Activated CD8-positive, alpha-beta memory T cell treated with anti-CD3 and anti-CD28 coated beads for 24 hours (primary cell): ENCODE measurements at regions not wholly inside any gene's neighbourhood (a gene's known extent, or its start where the extent isn't known, plus 50 kb on each side); places are given as distances from the start of the nearest gene placed in this dataset.

Experiments used
- DNase-seq: peaks from one replicate; pipeline ENCODE4 v3.0.0-alpha.2; 2020

GRCh38 chr2:67783026-67783425 lies 279.8 kb downstream of the C1D start:
- no peak for DNase-seq

DNA sequence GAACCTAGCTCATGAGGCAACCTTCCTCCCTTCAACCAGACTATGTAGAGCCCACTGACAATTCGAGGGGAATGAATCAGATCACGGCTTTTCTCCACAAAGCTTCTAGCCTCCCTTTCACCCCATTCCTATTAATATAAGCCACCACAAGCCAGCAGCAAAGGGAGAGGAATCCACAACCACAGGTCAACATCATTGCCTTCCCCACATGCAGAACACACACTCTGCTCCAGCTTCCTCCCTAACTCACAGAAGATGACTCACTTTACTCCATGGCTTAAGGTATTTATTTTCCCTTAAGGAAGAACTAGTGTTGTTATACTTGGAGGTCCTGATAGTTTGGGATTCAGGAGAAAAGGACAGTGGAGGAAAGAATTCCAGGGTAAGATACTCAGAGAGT lies 272.2 kb downstream of the C1D start:
- DNase-seq, result no peak

DNA sequence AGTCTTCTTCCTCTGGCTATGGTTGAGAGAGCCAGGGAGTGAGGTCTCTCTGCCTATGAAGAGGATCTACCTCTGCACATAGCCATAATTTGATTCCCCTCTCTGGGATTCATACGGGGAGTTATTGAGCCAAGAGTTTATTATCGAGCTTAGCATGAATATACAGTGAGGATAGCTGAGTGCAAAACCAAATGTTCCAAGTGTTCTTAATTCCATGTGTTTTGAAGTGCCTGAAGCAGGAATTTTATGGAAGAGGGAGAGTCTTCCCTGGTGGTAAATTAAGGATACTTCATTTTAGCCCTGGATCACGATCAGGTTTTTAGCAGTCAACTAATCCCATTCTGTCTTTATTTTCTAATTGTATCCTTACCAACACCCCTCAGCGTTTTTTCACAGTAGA lies 270.6 kb downstream of the C1D start:
- no peak for DNase-seq

GRCh38 chr2:67792681-67793091 lies 270.1 kb downstream of the C1D start:
- no peak for DNase-seq

DNA sequence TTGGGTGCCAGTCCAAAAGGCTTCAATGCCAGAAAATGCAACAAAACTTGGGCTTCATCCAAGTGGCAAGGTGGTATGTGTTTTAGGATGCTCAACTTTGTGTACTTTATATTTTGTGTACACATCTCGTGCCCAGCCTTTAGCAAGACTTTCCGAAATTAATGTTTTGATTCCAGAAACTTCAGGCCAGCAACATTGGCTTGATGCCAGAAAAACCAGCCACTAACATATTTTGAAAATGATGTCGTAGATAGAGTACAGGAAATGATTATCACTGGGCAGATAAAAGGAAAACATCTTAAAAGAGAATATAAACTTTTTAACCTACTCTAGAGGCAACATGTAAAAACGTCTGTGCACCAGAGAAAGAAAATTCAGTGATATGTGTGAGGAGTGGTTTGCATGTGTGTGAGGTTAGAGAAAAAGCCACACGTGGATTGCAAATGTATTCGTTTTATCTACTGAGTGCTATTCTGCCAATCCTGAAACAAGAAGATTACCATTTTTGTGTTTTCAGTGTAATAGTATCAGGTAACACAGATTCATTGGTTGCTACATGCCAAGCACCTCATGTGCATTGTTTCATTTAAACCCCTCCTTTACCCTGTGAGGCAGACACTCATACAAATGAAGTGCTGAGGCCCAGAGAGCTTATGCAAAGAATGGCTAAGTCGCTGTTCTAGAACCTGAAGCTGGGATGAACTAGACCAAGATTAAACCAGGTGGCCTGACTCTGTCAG lies 264.8 kb downstream of the C1D start:
- no peak for DNase-seq

GRCh38 chr2:67798541-67799160 lies 264.2 kb downstream of the C1D start:
- no peak for DNase-seq

GRCh38 chr2:67799886-67800285 lies 262.9 kb downstream of the C1D start:
- DNase-seq, result no peak

DNA sequence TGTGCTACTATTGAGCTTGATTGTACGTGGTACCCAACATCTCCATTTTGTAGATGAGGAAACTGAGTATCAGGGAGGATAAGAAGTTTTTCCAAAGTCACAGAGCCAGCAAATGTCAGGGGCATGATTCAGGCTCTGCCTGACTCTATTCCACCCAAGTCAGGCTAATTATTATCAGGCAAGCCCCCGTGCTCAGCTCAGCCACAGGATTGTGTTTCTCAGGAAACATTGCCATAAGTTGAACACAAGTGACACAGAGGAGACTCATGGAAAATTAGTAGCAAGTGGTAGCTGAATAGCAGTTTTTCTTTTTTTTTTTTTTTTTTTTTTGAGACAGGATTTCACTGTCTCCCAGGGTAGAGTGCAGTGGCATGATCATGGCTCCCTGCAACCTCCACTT lies 260.5 kb downstream of the C1D start:
- DNase-seq, result no peak

DNA sequence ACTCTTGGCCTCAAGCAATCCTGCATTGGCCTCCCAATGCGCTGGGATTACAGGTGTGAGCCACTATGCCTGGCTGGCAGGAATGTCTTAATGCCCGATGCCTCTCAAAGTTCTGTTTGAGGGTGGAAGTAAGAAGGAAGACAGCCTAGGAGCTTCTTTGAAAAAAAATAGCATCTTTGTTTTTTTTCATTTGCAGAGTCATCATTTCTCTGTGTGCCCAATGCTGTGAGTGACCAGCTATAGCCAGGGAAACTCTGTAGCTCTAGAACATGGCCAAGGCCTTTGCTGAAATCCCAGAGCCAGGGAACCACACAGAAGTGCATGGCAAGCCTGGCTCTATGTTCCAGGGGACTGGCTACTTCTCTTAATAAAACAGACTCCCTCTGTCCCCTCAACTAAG lies 260.0 kb downstream of the C1D start:
- DNase-seq, result no peak

GRCh38 chr2:67806816-67807215 lies 256.0 kb downstream of the C1D start:
- no peak for DNase-seq

- no peak for DNase-seq
Observed at GRCh38 chr2:67808112-67808511, 254.7 kb downstream of the C1D start.

- no peak for DNase-seq
Observed at GRCh38 chr2:67812682-67813081, 250.1 kb downstream of the C1D start.

DNA sequence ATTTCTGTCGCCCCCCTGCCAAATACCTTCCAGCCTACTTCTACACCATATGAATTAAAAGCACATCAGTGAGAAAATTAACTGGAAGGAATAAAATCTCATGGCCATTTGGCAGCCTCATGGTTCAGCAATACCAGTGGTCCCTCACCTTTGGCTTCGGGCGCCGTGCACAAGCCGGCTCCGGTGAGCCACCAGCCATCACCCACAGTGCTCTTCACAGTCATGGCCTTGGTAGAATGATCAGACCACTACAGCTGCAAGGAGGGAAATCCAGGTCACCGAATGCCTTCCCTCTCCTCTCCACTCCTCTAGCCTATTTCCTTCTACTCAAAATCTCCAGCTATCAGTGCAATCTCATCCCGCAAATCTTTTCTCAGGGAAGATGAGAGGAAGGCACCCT lies 239.1 kb downstream of the C1D start:
- no peak for DNase-seq

DNA sequence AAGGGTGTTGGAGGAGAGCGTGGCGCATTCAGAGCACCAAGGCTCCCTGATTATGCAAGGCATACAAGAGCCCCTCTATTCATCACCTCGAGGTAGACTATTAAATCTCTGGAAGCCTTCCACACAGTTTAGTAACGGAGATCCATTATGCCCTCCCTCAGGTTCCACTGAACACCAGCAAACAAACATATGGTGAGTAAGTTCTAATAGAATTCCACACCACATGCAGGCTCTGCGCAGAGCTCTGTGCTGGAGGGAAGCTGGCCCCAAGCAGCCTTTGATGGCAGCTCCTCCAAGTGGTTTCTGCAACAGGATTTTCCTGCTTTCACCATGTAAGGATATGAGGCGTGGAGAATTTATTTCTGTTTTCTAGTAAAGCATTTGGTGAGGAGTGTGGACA lies 238.6 kb downstream of the C1D start:
- no peak for DNase-seq

DNA sequence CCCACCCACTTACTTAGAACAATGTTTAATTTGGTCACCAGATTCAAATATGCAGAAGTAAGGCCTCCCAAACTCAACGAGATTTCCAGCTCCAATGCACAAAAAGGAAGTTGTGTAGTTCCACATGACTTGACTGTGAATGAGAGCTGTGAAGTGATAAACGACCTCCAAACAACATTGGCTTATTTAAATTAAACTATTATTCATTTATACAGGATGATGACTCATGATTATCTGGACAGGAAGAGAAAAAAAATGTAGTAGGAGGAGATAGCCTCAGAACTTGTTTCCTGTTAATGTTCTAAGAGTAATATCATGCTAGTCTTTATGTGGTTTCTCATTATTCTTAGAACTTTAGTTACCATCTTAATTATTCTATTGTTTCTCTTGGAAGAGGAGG lies 237.3 kb downstream of the C1D start:
- no peak for DNase-seq

GRCh38 chr2:67828066-67828465 lies 234.7 kb downstream of the C1D start:
- DNase-seq, result no peak

- no peak for DNase-seq
Observed at GRCh38 chr2:67829470-67829869, 233.3 kb downstream of the C1D start.

DNA sequence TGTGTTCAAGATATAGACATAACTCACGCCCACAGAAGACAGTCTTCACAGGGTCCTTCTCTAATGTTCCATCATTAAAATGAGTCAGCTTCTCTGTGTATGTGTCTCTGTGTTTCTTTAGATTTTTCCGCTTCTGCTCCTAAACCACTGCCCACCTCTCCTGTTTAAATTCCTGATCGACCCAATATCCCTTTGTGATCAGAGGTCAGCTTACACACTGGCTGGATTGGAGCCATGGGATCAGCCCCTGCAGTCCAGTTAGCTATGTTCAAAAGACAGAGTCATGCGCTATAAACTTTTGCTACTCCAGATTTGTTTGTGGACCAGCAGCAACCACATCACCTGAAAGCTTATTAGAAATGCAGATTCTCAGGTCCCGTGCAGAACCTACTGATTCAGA lies 229.2 kb downstream of the C1D start:
- DNase-seq, result no peak

GRCh38 chr2:67834482-67834881 lies 228.3 kb downstream of the C1D start:
- no peak for DNase-seq

- DNase-seq, result no peak
Observed at GRCh38 chr2:67835266-67835665, 227.5 kb downstream of the C1D start.

DNA sequence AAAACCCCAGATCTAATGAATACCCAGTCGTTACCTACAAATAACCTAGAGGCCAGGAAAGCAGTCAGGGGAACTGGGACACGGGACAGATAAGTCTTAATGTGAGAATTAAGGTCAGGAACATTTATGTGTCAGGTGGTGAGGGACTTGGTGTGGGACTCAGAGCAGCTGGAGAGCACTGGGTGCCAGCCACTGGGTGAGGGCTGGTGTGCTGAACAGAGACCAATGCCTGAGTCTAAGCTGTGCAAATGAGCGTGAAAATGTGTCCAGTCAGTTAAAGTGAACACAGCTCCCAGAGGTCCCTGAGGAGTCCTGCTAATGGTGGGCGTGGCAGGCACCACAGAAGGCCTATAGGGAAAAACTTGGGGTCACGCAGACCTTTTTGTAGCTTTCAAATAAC lies 225.9 kb downstream of the C1D start:
- no peak for DNase-seq

DNA sequence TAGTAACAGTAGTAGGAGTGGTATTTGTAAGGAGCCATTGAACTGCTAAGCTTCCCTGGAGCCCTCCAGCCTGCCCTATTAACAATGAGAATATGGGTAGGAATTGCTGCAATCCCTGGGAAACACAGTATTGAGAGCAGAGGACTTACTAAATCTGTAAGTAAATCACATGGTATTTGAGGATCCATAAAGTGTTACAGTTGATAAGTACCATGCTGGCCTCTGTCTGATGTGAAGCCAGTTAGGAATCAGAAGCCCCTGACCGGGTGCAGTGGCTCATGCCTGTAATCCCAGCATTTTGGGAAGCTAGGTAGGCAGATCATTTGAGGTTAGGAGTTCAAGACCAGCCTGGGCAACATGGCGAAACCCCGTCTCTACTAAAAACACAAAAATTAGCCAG lies 224.6 kb downstream of the C1D start:
- DNase-seq, result no peak

DNA sequence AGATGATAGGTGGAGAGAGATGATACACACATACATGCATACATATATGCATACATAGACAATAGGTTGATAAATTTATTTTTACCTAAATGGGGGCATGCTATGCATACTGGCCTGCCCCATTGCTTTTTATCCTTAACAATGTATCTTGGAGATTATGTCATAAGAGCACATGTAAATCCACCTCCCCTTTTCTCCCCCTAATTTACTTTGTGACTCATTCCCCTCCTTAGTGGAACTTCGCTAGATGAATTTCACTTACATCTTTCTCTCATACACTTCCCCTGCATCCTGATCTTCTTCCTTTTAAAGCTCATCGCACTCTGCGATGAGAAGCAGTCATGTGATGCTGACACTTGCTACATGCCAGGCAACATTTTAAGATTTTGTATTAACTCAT lies 223.6 kb downstream of the C1D start:
- no peak for DNase-seq

DNA sequence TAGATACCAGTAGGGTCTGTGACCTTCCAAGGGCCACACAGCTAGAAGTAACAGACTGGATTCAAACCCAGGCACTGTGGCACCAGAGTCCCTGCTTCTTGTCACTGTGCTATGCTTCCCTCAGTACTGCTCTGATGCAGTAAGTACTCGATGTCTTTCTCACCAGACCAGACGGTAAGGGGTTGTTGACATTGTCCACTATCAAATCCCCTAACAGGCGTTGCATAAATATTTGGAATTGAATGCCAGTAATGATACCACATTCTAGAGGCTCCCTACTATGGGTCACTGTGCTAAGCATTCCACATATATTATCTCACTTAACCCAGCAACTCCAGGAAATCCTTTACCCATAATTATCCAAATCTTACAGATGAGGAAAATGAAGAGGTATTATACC lies 223.1 kb downstream of the C1D start:
- no peak for DNase-seq

DNA sequence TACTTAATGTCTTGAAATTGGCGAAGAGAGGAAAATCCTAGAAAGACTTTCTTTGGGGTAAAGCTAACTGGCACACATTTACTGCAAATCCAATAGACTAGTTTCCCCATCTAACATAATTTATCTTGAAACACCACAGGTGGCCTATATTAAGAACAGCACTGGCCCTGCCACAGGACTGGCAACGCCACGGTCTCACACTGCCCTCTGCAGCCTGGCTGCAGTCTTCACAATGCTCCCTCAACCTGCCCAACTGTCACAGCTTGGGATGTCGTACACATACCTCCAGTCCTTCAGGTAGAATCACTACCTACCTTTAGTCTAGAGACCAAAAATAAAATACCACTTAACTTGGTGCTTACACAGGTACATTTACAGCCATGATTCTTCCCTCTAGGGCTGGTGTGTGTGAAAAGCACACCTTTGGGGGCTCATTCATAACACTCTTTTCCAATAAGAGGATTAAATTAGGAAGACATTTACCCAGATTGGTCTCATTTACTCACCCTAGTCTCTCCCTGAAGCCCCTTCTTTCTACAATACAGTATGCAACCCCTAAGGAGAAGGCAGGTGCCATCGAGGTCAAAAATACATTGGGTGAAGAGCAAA lies 222.2 kb downstream of the C1D start:
- DNase-seq, result no peak
